OCI-LY1 (cell line): ENCODE measurements at regions not wholly inside any gene's neighbourhood (a gene's known extent, or its start where the extent isn't known, plus 50 kb on each side); places are given as distances from the start of the nearest gene placed in this dataset.

Experiments
- H2AFZ ChIP-seq: fragments of 200-600 bp; sonication (generic), shearing (Covaris generic); 2 replicates; pipeline ENCODE4 v1.6.0; 2014; ENCODE audit warnings: antibody characterized with exemption, mild to moderate bottlenecking, low read length
- H3F3A ChIP-seq: fragments of 200-600 bp; sonication (generic), shearing (Covaris generic); 2 replicates; pipeline ENCODE4 v1.6.0; 2014; ENCODE audit warnings: mild to moderate bottlenecking, antibody characterized with exemption, low read length, moderate library complexity; ENCODE audit not compliant: insufficient read depth
- H3K27ac ChIP-seq: fragments of 200-600 bp; sonication (generic); 2 replicates; pipeline ENCODE4 v1.5.1; 2014; ENCODE audit warnings: low read length, mixed run types, mild to moderate bottlenecking, low read depth; ENCODE audit not compliant: poor library complexity, severe bottlenecking
- H3K27me3 ChIP-seq: fragments of 200-600 bp; sonication (generic); 2 replicates; pipeline ENCODE4 v1.6.0; 2014; ENCODE audit warnings: antibody characterized with exemption, mild to moderate bottlenecking, low read length, moderate library complexity; ENCODE audit not compliant: insufficient read depth
- H3K36me3 ChIP-seq: fragments of 200-600 bp; sonication (generic); 2 replicates; pipeline ENCODE4 v1.6.1; 2014; ENCODE audit warnings: mild to moderate bottlenecking, antibody characterized with exemption, low read length, moderate library complexity, mixed read lengths; ENCODE audit not compliant: insufficient read depth
- H3K4me1 ChIP-seq: fragments of 200-600 bp; sonication (generic); 2 replicates; pipeline ENCODE4 v1.5.1; 2014; ENCODE audit warnings: mild to moderate bottlenecking, low read length, moderate library complexity; ENCODE audit not compliant: insufficient read depth, severe bottlenecking
- H3K4me2 ChIP-seq: fragments of 200-600 bp; sonication (generic), shearing (Covaris generic); 2 replicates; pipeline ENCODE4 v1.6.1; 2014; ENCODE audit warnings: low read length
- H3K4me3 ChIP-seq: fragments of 200-600 bp; sonication (generic); 2 replicates; pipeline ENCODE4 v1.5.1; 2014; ENCODE audit warnings: low read length, low read depth, mild to moderate bottlenecking, mixed read lengths; ENCODE audit not compliant: poor library complexity, severe bottlenecking
- H3K79me2 ChIP-seq: fragments of 200-600 bp; shearing (Covaris generic); 2 replicates; pipeline ENCODE4 v1.6.1; 2016; ENCODE audit warnings: mixed run types, low read length, mixed read lengths; ENCODE audit not compliant: insufficient read depth
- H3K9ac ChIP-seq: fragments of 200-600 bp; sonication (generic), shearing (Covaris generic); 2 replicates; pipeline ENCODE4 v1.6.1; 2014; ENCODE audit warnings: mild to moderate bottlenecking, low read length, mixed read lengths
- H3K9me2 ChIP-seq: fragments of 200-600 bp; sonication (generic), shearing (Covaris generic); 2 replicates; pipeline ENCODE4 v1.6.1; 2014; ENCODE audit warnings: low read depth, mild to moderate bottlenecking, low read length, mixed read lengths
- H3K9me3 ChIP-seq: fragments of 200-600 bp; shearing (Covaris generic); 2 replicates; pipeline ENCODE4 v1.6.1; 2014; ENCODE audit warnings: low read length, mixed read lengths
- H4K20me1 ChIP-seq: fragments of 200-600 bp; sonication (generic), shearing (Covaris generic); 2 replicates; pipeline ENCODE4 v1.6.0; 2016; ENCODE audit warnings: mild to moderate bottlenecking, low read length; ENCODE audit not compliant: insufficient read depth
- CTCF ChIP-seq: fragments of 200-600 bp; sonication (generic), shearing (Covaris generic); IDR thresholded peaks from 2 replicates; pipeline ENCODE4 v1.5.1; 2017; ENCODE audit warnings: mild to moderate bottlenecking, antibody characterized with exemption, low read length, moderate library complexity, mixed read lengths
- EZH2 ChIP-seq: fragments of 200-600 bp; sonication (generic), shearing (Covaris generic); IDR thresholded peaks from 2 replicates; pipeline ENCODE4 v1.8.0; 2017; ENCODE audit warnings: borderline replicate concordance, mixed run types, mild to moderate bottlenecking, antibody characterized with exemption, low read length, moderate library complexity, mixed read lengths

- TF ChIP-seq CTCF (no peak), EZH2 (no peak)
- H3K27me3 ChIP-seq: no peaks in the 10 kb centered on the region
- no peaks in the 10 kb centered on the region for H3K79me2 ChIP-seq
- H3K36me3 ChIP-seq: no peaks in the 10 kb centered on the region
- no peaks in the 10 kb centered on the region for H3K9me3 ChIP-seq
- H3K9ac ChIP-seq: no peak overlapping the region
- H3K4me1 ChIP-seq: no peaks in the 10 kb centered on the region
- no peak overlapping the region for H3K4me2 ChIP-seq
- no peak overlapping the region for H3K27ac ChIP-seq
- H3K4me3 ChIP-seq: no peak overlapping the region
- H3F3A ChIP-seq: no peaks in the 10 kb centered on the region
- no peaks in the 10 kb centered on the region for H3K9me2 ChIP-seq
- no peak overlapping the region for H2AFZ ChIP-seq
- H4K20me1 ChIP-seq: no peaks in the 10 kb centered on the region
Observed at GRCh38 chr4:181468451-181468850, 774.8 kb upstream of the TENM3 start.

GRCh38 chr4:181470306-181470705 lies 772.9 kb upstream of the TENM3 start:
- H3K79me2 ChIP-seq: no peaks in the 10 kb centered on the region
- no peaks in the 10 kb centered on the region for H3K36me3 ChIP-seq

GRCh38 chr4:181475359-181475758 lies 767.8 kb upstream of the TENM3 start:
- Histone ChIP-seq H3K79me2 (no peaks in the 10 kb centered on the region), H4K20me1 (no peaks in the 10 kb centered on the region), H3K4me1 (no peaks in the 10 kb centered on the region), H3K27ac (no peak overlapping the region), H3K9ac (no peak overlapping the region), H3K9me3 (no peaks in the 10 kb centered on the region), H2AFZ (no peak overlapping the region), H3K9me2 (no peaks in the 10 kb centered on the region), H3F3A (no peaks in the 10 kb centered on the region), H3K4me2 (no peak overlapping the region), H3K4me3 (no peak overlapping the region), H3K36me3 (no peaks in the 10 kb centered on the region), H3K27me3 (no peaks in the 10 kb centered on the region)
- no peak for TF ChIP-seq EZH2
- TF ChIP-seq CTCF: no peak

More at GRCh38 chr4:181470306-181470705, 772.9 kb upstream of the TENM3 start:
- no peaks in the 10 kb centered on the region for H3K9me2 ChIP-seq
- no peaks in the 10 kb centered on the region for H3K27me3 ChIP-seq
- H3K27ac ChIP-seq: no peak overlapping the region
- H2AFZ ChIP-seq: no peak overlapping the region
- H4K20me1 ChIP-seq: no peaks in the 10 kb centered on the region
- TF ChIP-seq CTCF (no peak), EZH2 (no peak)
- H3K9me3 ChIP-seq: no peaks in the 10 kb centered on the region
- H3K4me2 ChIP-seq: no peak overlapping the region
- H3K9ac ChIP-seq: no peak overlapping the region
- H3F3A ChIP-seq: no peaks in the 10 kb centered on the region
- no peaks in the 10 kb centered on the region for H3K4me1 ChIP-seq
- no peak overlapping the region for H3K4me3 ChIP-seq
